Endothelial cell of umbilical vein (primary cell): ENCODE measurements at regions not wholly inside any gene's neighbourhood (a gene's known extent, or its start where the extent isn't known, plus 50 kb on each side); places are given as distances from the start of the nearest gene placed in this dataset.

Experiments
- TF ChIP-seq, protein P1 (sequence below), 2 donors: IDR thresholded peaks; 1 replicate in 1 of 2; 2 replicates in 1 of 2; pipeline ENCODE4 v1.5.1; 2011; ENCODE audit warnings: low read length in 2 of 2, mild to moderate bottlenecking in 2 of 2, moderate library complexity in 2 of 2, control low read depth in 1 of 2, inconsistent platforms in 1 of 2, low read depth in 1 of 2; ENCODE audit not compliant: insufficient read depth in 1 of 2; ENCODE audit errors: extremely low read depth in 1 of 2
- TF ChIP-seq, protein P2 (sequence below): IDR thresholded peaks from 2 replicates; pipeline ENCODE4 v1.6.1; 2011; ENCODE audit not compliant: insufficient read depth, insufficient read length

DNA sequence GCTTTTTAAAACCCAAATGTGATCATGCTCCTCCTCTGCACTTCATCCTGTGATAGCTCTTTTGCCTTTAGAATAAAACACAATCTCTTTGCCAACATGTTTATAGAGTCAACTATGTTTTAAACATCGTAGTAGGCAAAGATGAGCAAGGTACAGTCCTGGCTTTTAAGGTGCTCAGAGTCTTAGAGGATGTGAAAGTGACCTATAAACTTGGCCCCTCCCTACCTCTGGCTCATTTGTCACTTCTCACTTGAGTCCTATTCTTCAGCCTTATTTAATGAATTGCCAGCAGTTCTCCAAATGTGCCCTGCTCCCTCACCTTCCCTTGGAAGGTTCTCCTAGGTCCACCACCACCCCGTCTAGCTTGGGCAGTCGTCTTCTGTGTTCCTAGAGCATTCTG, 617.0 kb upstream of the NR5A2 start:
- TF ChIP-seq, protein P1, sequence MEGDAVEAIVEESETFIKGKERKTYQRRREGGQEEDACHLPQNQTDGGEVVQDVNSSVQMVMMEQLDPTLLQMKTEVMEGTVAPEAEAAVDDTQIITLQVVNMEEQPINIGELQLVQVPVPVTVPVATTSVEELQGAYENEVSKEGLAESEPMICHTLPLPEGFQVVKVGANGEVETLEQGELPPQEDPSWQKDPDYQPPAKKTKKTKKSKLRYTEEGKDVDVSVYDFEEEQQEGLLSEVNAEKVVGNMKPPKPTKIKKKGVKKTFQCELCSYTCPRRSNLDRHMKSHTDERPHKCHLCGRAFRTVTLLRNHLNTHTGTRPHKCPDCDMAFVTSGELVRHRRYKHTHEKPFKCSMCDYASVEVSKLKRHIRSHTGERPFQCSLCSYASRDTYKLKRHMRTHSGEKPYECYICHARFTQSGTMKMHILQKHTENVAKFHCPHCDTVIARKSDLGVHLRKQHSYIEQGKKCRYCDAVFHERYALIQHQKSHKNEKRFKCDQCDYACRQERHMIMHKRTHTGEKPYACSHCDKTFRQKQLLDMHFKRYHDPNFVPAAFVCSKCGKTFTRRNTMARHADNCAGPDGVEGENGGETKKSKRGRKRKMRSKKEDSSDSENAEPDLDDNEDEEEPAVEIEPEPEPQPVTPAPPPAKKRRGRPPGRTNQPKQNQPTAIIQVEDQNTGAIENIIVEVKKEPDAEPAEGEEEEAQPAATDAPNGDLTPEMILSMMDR (IDR thresholded peaks at IDR 0.05; ENCODE audit: extremely low read depth in 1 of 2, insufficient read depth in 1 of 2, low read depth in 1 of 2, low read length in 2 of 2): no peak
- TF ChIP-seq, protein P2, sequence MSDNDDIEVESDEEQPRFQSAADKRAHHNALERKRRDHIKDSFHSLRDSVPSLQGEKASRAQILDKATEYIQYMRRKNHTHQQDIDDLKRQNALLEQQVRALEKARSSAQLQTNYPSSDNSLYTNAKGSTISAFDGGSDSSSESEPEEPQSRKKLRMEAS: no peak
